Esophagus squamous epithelium (tissue), 4 donors: ENCODE measurements at regions not wholly inside any gene's neighbourhood (a gene's known extent, or its start where the extent isn't known, plus 50 kb on each side); places are given as distances from the start of the nearest gene placed in this dataset.

Experiments
- CTCF ChIP-seq, 6 experiments: fragments of 450-650 bp in 4 of 6; fragments of 200-600 bp in 2 of 6; sonication (generic) in 2 of 6; IDR thresholded peaks; one replicate each; pipeline ENCODE4 v1.5.1; 2016 to 2019; ENCODE audit warnings: antibody characterized with exemption in 6 of 6, mild to moderate bottlenecking in 4 of 6, moderate library complexity in 4 of 6
- POLR2A ChIP-seq, 4 donors: fragments of 450-650 bp; IDR thresholded peaks; one replicate each; pipeline ENCODE4 v1.6.1; 2017; ENCODE audit warnings: antibody characterized with exemption in 4 of 4, mild to moderate bottlenecking in 4 of 4, moderate library complexity in 3 of 4

- no peak for TF ChIP-seq POLR2A (IDR thresholded peaks at IDR 0.05)
- TF ChIP-seq CTCF (IDR thresholded peaks at IDR 0.05): no peak
Observed at GRCh38 chr4:25532591-25532990, 123.1 kb upstream of the SLC34A2 start.
